H1 (cell line): ENCODE measurements at regions not wholly inside any gene's neighbourhood (a gene's known extent, or its start where the extent isn't known, plus 50 kb on each side); places are given as distances from the start of the nearest gene placed in this dataset.

ENCODE experiments used
- CTCF ChIA-PET: fragments of 300-600 bp; sonication (Branson Sonifier 250); formaldehyde crosslinking; loops from one replicate; lab custom pipeline; 2021; ENCODE audit not compliant: partially characterized antibody; lab: Charles Lee
- POLR2A ChIA-PET: fragments of 300-600 bp; sonication (Branson Sonifier 250); formaldehyde crosslinking; loops from one replicate; lab custom pipeline; 2021; ENCODE audit warnings: inconsistent platforms; ENCODE audit not compliant: partially characterized antibody; lab: Charles Lee
- DNase-seq, 2 experiments: peaks; one replicate each; pipeline versions ENCODE4 v3.0.0 to v3.0.0-alpha.2; 2010 to 2022; ENCODE audit warnings: low spot score in 2 of 2, low read depth in 1 of 2, mixed read lengths in 1 of 2
- FAIRE-seq: peaks from 2 replicates; lab custom pipeline; 2011; peaks lifted over from hg19 to GRCh38; lab: Jason Lieb, UNC
- H2AFZ ChIP-seq: 2 replicates; pipeline ENCODE4 v1.8.1; 2012; ENCODE audit warnings: low read length, inconsistent platforms
- H2AK5ac ChIP-seq: 2 replicates; pipeline ENCODE4 v1.6.1; 2013; ENCODE audit warnings: low read depth, low read length
- H2BK120ac ChIP-seq: replicated peaks from 2 replicates; pipeline ENCODE3; 2013; ENCODE audit warnings: low read depth, low read length, inconsistent platforms
- H2BK12ac ChIP-seq: 2 replicates; pipeline ENCODE4 v1.6.1; 2013; ENCODE audit warnings: low read depth, low read length
- H2BK15ac ChIP-seq: 2 replicates; pipeline ENCODE4 v1.6.1; 2013; ENCODE audit warnings: low read length
- H2BK20ac ChIP-seq: 2 replicates; pipeline ENCODE4 v1.6.1; 2013; ENCODE audit warnings: low read length
- H2BK5ac ChIP-seq: 2 replicates; pipeline ENCODE4 v1.6.1; 2013; ENCODE audit warnings: low read depth, low read length
- H3K14ac ChIP-seq: 2 replicates; pipeline ENCODE4 v1.6.1; 2013; ENCODE audit warnings: inconsistent platforms; ENCODE audit not compliant: insufficient read length
- H3K18ac ChIP-seq: 2 replicates; pipeline ENCODE4 v1.6.1; 2013; ENCODE audit warnings: low read length; ENCODE audit errors: extremely low read depth
- H3K23ac ChIP-seq: 2 replicates; pipeline ENCODE4 v1.6.1; 2013; ENCODE audit warnings: inconsistent platforms; ENCODE audit not compliant: insufficient read length
- H3K23me2 ChIP-seq: 2 replicates; pipeline ENCODE4 v1.6.1; 2013; ENCODE audit warnings: low read depth, low read length
- H3K27ac ChIP-seq: 2 replicates; pipeline ENCODE4 v1.6.1; 2011; ENCODE audit warnings: low read depth, low read length, inconsistent platforms
- H3K27me3 ChIP-seq, 4 experiments: replicated peaks in 1 of 4; 1 replicate in 1 of 4; 2 replicates in 3 of 4; pipeline versions ENCODE4 v1.6.1 to v1.8.1; 2011 to 2013; ENCODE audit warnings: low read length in 3 of 4, mild to moderate bottlenecking in 3 of 4, inconsistent platforms in 2 of 4, mixed read lengths in 2 of 4, moderate library complexity in 1 of 4; ENCODE audit not compliant: control insufficient read depth in 3 of 4, insufficient read depth in 3 of 4; ENCODE audit errors: extremely low read depth in 1 of 4
- H3K36me3 ChIP-seq, 4 experiments: 2 replicates each; pipeline versions ENCODE4 v1.6.1 to v1.8.1; 2011 to 2013; ENCODE audit warnings: mild to moderate bottlenecking in 4 of 4, low read length in 3 of 4, moderate library complexity in 2 of 4, control low read depth in 1 of 4, inconsistent platforms in 1 of 4; ENCODE audit not compliant: insufficient read depth in 4 of 4, control insufficient read depth in 2 of 4
- H3K4ac ChIP-seq: replicated peaks from 2 replicates; pipeline ENCODE3; 2013; ENCODE audit warnings: low read length, low read depth, mixed read lengths, inconsistent platforms; ENCODE audit not compliant: insufficient read length
- H3K4me1 ChIP-seq, 4 experiments: replicated peaks in 1 of 4; 1 replicate in 1 of 4; 2 replicates in 3 of 4; pipeline versions ENCODE4 v1.6.1 to v1.8.1; 2011 to 2013; ENCODE audit warnings: low read length in 3 of 4, inconsistent platforms in 2 of 4, mixed read lengths in 1 of 4; ENCODE audit not compliant: insufficient read depth in 4 of 4, control insufficient read depth in 3 of 4
- H3K4me2 ChIP-seq, 2 experiments: 2 replicates each; pipeline versions ENCODE4 v1.6.1 to v1.8.1; 2011 to 2013; ENCODE audit warnings: low read depth in 2 of 2, low read length in 2 of 2, control low read depth in 1 of 2, inconsistent platforms in 1 of 2, mild to moderate bottlenecking in 1 of 2; ENCODE audit not compliant: insufficient read depth in 1 of 2
- H3K4me3 ChIP-seq, 4 experiments: fragments of 200-600, 300-600 bp in 1 of 4; sonication (generic), shearing (Covaris generic), sonication (Bioruptor Twin) in 1 of 4; 2 replicates each; pipeline versions ENCODE4 v1.5.1 to v1.8.1; 2011 to 2016; ENCODE audit warnings: low read length in 4 of 4, low read depth in 3 of 4, control low read depth in 2 of 4, inconsistent platforms in 2 of 4, mild to moderate bottlenecking in 2 of 4, mixed read lengths in 1 of 4, moderate library complexity in 1 of 4; ENCODE audit not compliant: insufficient read depth in 2 of 4; ENCODE audit errors: extremely low read depth in 1 of 4
- H3K56ac ChIP-seq: replicated peaks from 2 replicates; pipeline ENCODE3; 2013; ENCODE audit warnings: low read depth, mild to moderate bottlenecking, mixed read lengths, low read length, inconsistent platforms; ENCODE audit not compliant: insufficient read length
- H3K79me1 ChIP-seq: 2 replicates; pipeline ENCODE4 v1.6.1; 2013; ENCODE audit warnings: low read depth, low read length, control low read depth
- H3K79me2 ChIP-seq, 2 experiments: 2 replicates each; pipeline versions ENCODE4 v1.6.1 to v1.8.1; 2012 to 2013; ENCODE audit warnings: low read length in 2 of 2, mild to moderate bottlenecking in 2 of 2, inconsistent platforms in 1 of 2; ENCODE audit not compliant: insufficient read depth in 2 of 2, control insufficient read depth in 1 of 2
- H3K9ac ChIP-seq, 4 experiments: replicated peaks in 1 of 4; 1 replicate in 1 of 4; 2 replicates in 3 of 4; pipeline versions ENCODE4 v1.6.1 to v1.8.1; 2011 to 2013; ENCODE audit warnings: low read depth in 3 of 4, low read length in 3 of 4, control low read depth in 2 of 4, mild to moderate bottlenecking in 2 of 4, moderate library complexity in 2 of 4, inconsistent platforms in 1 of 4; ENCODE audit errors: extremely low read depth in 1 of 4
- H3K9me3 ChIP-seq, 2 experiments: 2 replicates each; pipeline versions ENCODE4 v1.6.1 to v1.8.1; 2012 to 2013; ENCODE audit warnings: mild to moderate bottlenecking in 2 of 2, moderate library complexity in 2 of 2, control low read depth in 1 of 2, inconsistent platforms in 1 of 2, low read depth in 1 of 2, low read length in 1 of 2, mixed read lengths in 1 of 2; ENCODE audit not compliant: insufficient read depth in 2 of 2
- H4K20me1 ChIP-seq, 2 experiments: replicated peaks in 1 of 2; 2 replicates each; pipeline versions ENCODE3 to v1.8.1; 2011 to 2013; ENCODE audit warnings: inconsistent platforms in 2 of 2, low read length in 2 of 2, mild to moderate bottlenecking in 1 of 2; ENCODE audit not compliant: insufficient read depth in 2 of 2, control insufficient read depth in 1 of 2
- H4K5ac ChIP-seq: 2 replicates; pipeline ENCODE4 v1.6.1; 2013; ENCODE audit warnings: low read length, low read depth, mixed read lengths, inconsistent platforms; ENCODE audit not compliant: insufficient read length
- H4K8ac ChIP-seq: 2 replicates; pipeline ENCODE4 v1.8.0; 2013; ENCODE audit warnings: mild to moderate bottlenecking, moderate library complexity, low read length, inconsistent platforms; ENCODE audit not compliant: insufficient read depth; ENCODE audit errors: extremely low read depth
- H4K91ac ChIP-seq: replicated peaks from 2 replicates; pipeline ENCODE3; 2013; ENCODE audit warnings: low read length, mixed read lengths, inconsistent platforms; ENCODE audit not compliant: insufficient read length
- GABPA ChIP-seq: IDR thresholded peaks from 2 replicates; pipeline ENCODE4 v1.6.1; 2011; ENCODE audit warnings: mild to moderate bottlenecking, low read length, moderate library complexity, borderline replicate concordance; ENCODE audit not compliant: insufficient read depth
- JUND ChIP-seq: IDR thresholded peaks from 2 replicates; pipeline ENCODE4 v1.6.1; 2011; ENCODE audit warnings: mild to moderate bottlenecking, improper control_type of control experiment, low read length
- MAFK ChIP-seq: IDR thresholded peaks from 2 replicates; pipeline ENCODE4 v1.6.1; 2012; ENCODE audit warnings: low read depth, mild to moderate bottlenecking, improper control_type of control experiment, low read length
- WGBS, 2 experiments: shearing (Covaris generic) in 1 of 2; methylation state at CpG; one replicate each; pipeline versions ENCODE4 v1.1.6 to v1.1.7; 2013 to 2015; ENCODE audit warnings: low lambda C conversion rate in 2 of 2, mixed read lengths in 2 of 2, inconsistent platforms in 1 of 2, low coverage in 1 of 2, missing lambda C conversion rate in 1 of 2; ENCODE audit not compliant: insufficient replicate concordance in 2 of 2, insufficient coverage in 1 of 2, insufficient read length in 1 of 2; ENCODE audit errors: extremely low coverage in 1 of 2, missing lambda C conversion rate in 1 of 2; 5-methylcytosine and 5-hydroxymethylcytosine counted together

- Histone ChIP-seq H3K4ac (no peak overlapping the region), H2AK5ac (no peak overlapping the region), H3K56ac (no peak overlapping the region), H2BK20ac (no peak overlapping the region), H4K5ac (no peak overlapping the region), H2BK15ac (no peak overlapping the region), H3K79me2 (no peaks in the 10 kb centered on the region), H3K79me1 (no peaks in the 10 kb centered on the region), H2BK120ac (no peak overlapping the region), H3K18ac (no peak overlapping the region), H4K20me1 (no peaks in the 10 kb centered on the region), H3K36me3 (no peaks in the 10 kb centered on the region), H3K27ac (no peak overlapping the region), H4K91ac (no peak overlapping the region), H3K14ac (no peak overlapping the region), H3K9me3 (no peaks in the 10 kb centered on the region), H3K27me3 (no peaks in the 10 kb centered on the region), H3K9ac (no peak overlapping the region), H3K4me1 (peaks cover 0 to 3% (median 0%) of the 10 kb centered on the region in 4 experiments; a peak in 2 of 7 replicates), H3K23ac (no peak overlapping the region), H4K8ac (no peak overlapping the region), H3K4me3 (no peak overlapping the region), H2AFZ (0 out of 2 replicates have a peak overlapping the region, but pooled peaks have one; percentile 49), H3K23me2 (no peaks in the 10 kb centered on the region), H2BK12ac (no peak overlapping the region), H2BK5ac (no peak overlapping the region), H3K4me2 (no peak overlapping the region)
- ChIA-PET POLR2A (no interaction called here), CTCF (no interaction called here)
- DNase-seq (no peak), FAIRE-seq (no peak)
- TF ChIP-seq MAFK: no peak
- TF ChIP-seq GABPA: no peak
- no peak for TF ChIP-seq JUND
- 88% methylated on average over 5 of the region's 5 CpGs; no CpG with 5 or more reads in 1 of the 2 experiments for WGBS, 2 experiments
These were observed 923.0 kb upstream of the CELF2 start for GRCh38 chr10:10094691-10095090.
